GM21515 (cell line): ENCODE measurements at regions not wholly inside any gene's neighbourhood (a gene's known extent, or its start where the extent isn't known, plus 50 kb on each side); places are given as distances from the start of the nearest gene placed in this dataset.

Source experiments
- ATAC-seq: cut with Tn5 transposase; IDR thresholded peaks from one replicate; pipeline ENCODE4 v1.9.1; 2021; ENCODE audit not compliant: unreplicated experiment

- ATAC-seq = no peak
Observed at GRCh38 chr5:1707467-1707866, 92.2 kb downstream of the MRPL36 start.

- ATAC-seq = no peak
Observed at GRCh38 chr5:1706428-1706827, 93.2 kb downstream of the MRPL36 start.

GRCh38 chr5:1706021-1706420 is 93.6 kb downstream of the MRPL36 start:
- no peak for ATAC-seq

GRCh38 chr5:1704676-1705075 is 95.0 kb downstream of the MRPL36 start:
- ATAC-seq = no peak

- ATAC-seq = no peak
Observed at GRCh38 chr5:1704266-1704665, 95.4 kb downstream of the MRPL36 start.

- ATAC-seq = no peak
Observed at GRCh38 chr5:1703352-1704050, 96.1 kb downstream of the MRPL36 start.

GRCh38 chr5:1702318-1702717 is 97.3 kb downstream of the MRPL36 start:
- no peak for ATAC-seq

- ATAC-seq = no peak
Observed at GRCh38 chr5:1701884-1702283, 97.8 kb downstream of the MRPL36 start.

GRCh38 chr5:1701216-1701864 is 98.3 kb downstream of the MRPL36 start:
- no peak for ATAC-seq

GRCh38 chr5:1699394-1699793 is 100.2 kb downstream of the MRPL36 start:
- no peak for ATAC-seq

- no peak for ATAC-seq
Observed at GRCh38 chr5:1698589-1699316, 100.9 kb downstream of the MRPL36 start.

- no peak for ATAC-seq
Observed at GRCh38 chr5:1692381-1692780, 107.3 kb downstream of the MRPL36 start.

GRCh38 chr5:1687301-1687970 is 112.2 kb downstream of the MRPL36 start:
- no peak for ATAC-seq

- no peak for ATAC-seq
Observed at GRCh38 chr5:1686016-1686802, 113.4 kb downstream of the MRPL36 start.

- ATAC-seq = no peak
Observed at GRCh38 chr5:1685066-1685465, 114.6 kb downstream of the MRPL36 start.

GRCh38 chr5:1681955-1682354 is 117.7 kb downstream of the MRPL36 start:
- ATAC-seq = no peak

- no peak for ATAC-seq
Observed at GRCh38 chr5:1673042-1673677, 126.5 kb downstream of the MRPL36 start.

- ATAC-seq = no peak
Observed at GRCh38 chr5:1672396-1672795, 127.2 kb downstream of the MRPL36 start.

- no peak for ATAC-seq
Observed at GRCh38 chr5:1671351-1671750, 128.3 kb downstream of the MRPL36 start.

GRCh38 chr5:1670351-1670750 is 129.3 kb downstream of the MRPL36 start:
- no peak for ATAC-seq
